SJCRH30 (cell line): ENCODE measurements at regions not wholly inside any gene's neighbourhood (a gene's known extent, or its start where the extent isn't known, plus 50 kb on each side); places are given as distances from the start of the nearest gene placed in this dataset.
A peak's percentile ranks its signal among the peaks of the same experiment; 100 is the strongest.
"Not testable (repeated sequence)": the region's sequence is repeated elsewhere in the genome, so short reads cannot be mapped to it uniquely, and the experiment has no call there.

Experiments
- DNase-seq, 2 experiments: peaks; one replicate each; pipeline ENCODE4 v3.0.0-alpha.2; 2015 to 2020
- H3K27ac ChIP-seq: fragments of 250-450 bp; sonication (Bioruptor Pico); 2 replicates; pipeline ENCODE4 v1.5.1; 2020; ENCODE audit warnings: mild to moderate bottlenecking, moderate library complexity
- H3K27me3 ChIP-seq: fragments of 250-450 bp; sonication (Bioruptor Pico); 2 replicates; pipeline ENCODE4 v1.5.1; 2020; ENCODE audit warnings: mild to moderate bottlenecking, moderate library complexity
- H3K36me3 ChIP-seq: fragments of 250-450 bp; sonication (Bioruptor Pico); 2 replicates; pipeline ENCODE4 v1.5.1; 2020; ENCODE audit warnings: mild to moderate bottlenecking, moderate library complexity
- H3K4me1 ChIP-seq: fragments of 250-450 bp; sonication (Bioruptor Pico); 2 replicates; pipeline ENCODE4 v1.5.1; 2020; ENCODE audit warnings: mild to moderate bottlenecking, moderate library complexity
- H3K4me3 ChIP-seq: fragments of 250-450 bp; sonication (Bioruptor Pico); 2 replicates; pipeline ENCODE4 v1.5.1; 2020; ENCODE audit warnings: mild to moderate bottlenecking, moderate library complexity
- H3K9me3 ChIP-seq: fragments of 250-450 bp; sonication (Bioruptor Pico); replicated peaks from 2 replicates; pipeline ENCODE4 v1.5.1; 2020; ENCODE audit warnings: mild to moderate bottlenecking, moderate library complexity

DNA sequence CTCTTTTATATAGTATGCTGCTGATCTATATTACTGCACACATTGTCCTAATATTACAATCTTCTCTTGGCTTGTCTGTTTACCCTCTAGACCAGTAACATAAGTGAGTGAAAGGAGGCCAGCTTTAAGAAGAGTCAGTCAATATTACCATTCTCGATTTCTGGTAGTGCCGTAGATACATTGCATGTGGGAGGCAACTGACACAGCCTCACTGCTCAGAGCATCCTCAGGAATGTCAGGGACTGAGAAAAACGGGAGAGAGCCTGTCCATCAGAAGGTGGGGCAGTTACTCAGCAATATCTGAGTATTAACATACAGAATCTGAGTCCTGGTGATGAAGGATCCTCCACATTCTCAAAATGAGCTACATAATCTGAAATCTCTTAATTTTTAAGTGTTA, 259.9 kb downstream of the GJA1 start:
- DNase-seq = no peak
- no peaks in the 10 kb centered on the region for H3K27me3 ChIP-seq
- no peak overlapping the region for H3K27ac ChIP-seq
- H3K4me1 ChIP-seq = no peaks in the 10 kb centered on the region; the same call in 1 of the 2 replicates
- no peak overlapping the region for H3K4me3 ChIP-seq
- H3K36me3 ChIP-seq = no peaks in the 10 kb centered on the region
- H3K9me3 ChIP-seq = no peaks in the 10 kb centered on the region

DNA sequence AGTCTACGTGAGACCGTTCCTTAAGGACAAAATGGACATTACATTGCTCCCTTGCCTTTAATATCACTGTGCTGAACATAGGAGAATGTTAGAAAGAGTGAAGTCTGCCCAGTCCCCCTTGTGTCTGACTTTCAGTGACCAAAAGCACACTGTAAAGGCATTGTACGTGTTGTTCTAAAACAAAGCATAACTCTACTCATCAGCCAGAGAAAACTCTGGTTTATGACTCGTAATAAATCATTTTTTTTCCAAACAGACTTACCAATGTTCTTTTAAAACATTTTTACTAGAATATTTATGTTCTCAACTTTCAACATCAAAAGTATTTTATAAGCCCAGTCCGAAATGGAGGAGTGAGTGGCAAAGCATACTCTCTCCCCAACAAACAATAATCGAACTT, 262.5 kb downstream of the GJA1 start:
- DNase-seq = no peak
- H3K27me3 ChIP-seq = no peaks in the 10 kb centered on the region

DNA sequence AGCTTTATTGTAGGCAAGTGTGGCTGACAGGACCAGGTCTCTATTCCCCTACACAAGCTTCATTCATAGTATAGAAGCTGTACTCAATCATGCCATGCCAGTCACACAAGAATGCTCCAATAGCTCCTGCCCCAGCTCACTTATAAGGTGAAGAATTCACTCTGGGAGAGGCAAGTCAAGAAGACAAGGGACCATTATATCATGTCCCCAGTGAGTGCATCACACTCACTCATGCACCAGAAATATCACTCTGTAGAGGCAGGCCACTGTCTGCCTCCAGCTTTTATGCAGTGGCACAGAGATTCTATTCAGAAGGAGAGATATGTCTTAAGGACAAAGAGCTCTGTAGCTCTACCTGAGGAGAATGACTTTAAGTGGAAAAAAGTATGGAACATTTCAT, 263.2 kb downstream of the GJA1 start:
- Histone ChIP-seq H3K36me3 (no peaks in the 10 kb centered on the region), H3K9me3 (no peaks in the 10 kb centered on the region), H3K4me1 (no peaks in the 10 kb centered on the region), H3K27ac (no peak overlapping the region), H3K27me3 (no peaks in the 10 kb centered on the region), H3K4me3 (no peak overlapping the region)
- DNase-seq = no peak

More for the DNA sequence above, 262.5 kb downstream of the GJA1 start:
- Histone ChIP-seq H3K4me1 (no peaks in the 10 kb centered on the region), H3K36me3 (no peaks in the 10 kb centered on the region), H3K4me3 (no peak overlapping the region), H3K9me3 (no peaks in the 10 kb centered on the region), H3K27ac (no peak overlapping the region)

DNA sequence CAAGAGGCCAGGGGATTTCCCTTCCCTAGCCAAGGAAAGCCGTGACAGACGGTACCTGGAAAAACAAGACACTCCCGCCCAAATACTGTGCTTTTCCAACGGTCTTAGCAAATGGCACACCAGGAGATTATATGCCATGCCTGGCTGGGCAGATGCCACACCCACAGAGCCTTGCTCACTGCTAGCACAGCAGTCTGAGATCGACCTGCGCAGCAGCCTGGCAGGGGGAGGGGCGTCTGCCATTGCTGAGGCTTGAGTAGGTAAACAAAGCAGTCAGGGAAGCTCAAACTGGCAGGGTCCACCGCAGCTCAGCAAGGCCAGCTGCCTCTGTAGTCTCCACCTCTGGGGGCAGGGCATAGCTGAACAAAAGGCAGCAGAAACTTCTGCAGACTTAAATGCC, 267.7 kb downstream of the GJA1 start:
- H3K4me1 ChIP-seq, H3K36me3 ChIP-seq, H3K27me3 ChIP-seq, H3K4me3 ChIP-seq, DNase-seq, H3K27ac ChIP-seq, H3K9me3 ChIP-seq: not testable (repeated sequence)

DNA sequence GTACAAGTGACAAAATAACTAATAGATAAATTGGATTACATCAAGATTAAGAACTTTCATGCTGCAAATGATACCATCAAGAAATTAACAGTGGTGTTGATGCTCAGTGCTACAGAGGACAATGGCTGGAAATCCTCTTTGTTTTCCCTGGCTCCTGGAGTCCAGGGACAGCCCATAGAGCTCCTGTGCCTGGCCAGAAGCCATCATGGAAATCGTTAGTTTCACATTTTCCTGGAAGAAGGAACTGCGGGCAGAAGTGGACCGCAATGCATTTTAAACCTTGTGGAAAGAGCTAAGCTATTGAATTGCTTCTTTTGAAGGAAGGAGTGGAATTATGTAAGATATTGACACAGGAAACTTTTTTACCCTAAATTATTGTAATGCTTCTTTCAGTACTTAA, 276.0 kb downstream of the GJA1 start:
- H3K27me3 ChIP-seq = no peaks in the 10 kb centered on the region
- H3K4me1 ChIP-seq = no peaks in the 10 kb centered on the region
- no peak for DNase-seq
- H3K27ac ChIP-seq = no peak overlapping the region
- no peak overlapping the region for H3K4me3 ChIP-seq
- no peaks in the 10 kb centered on the region for H3K9me3 ChIP-seq
- no peaks in the 10 kb centered on the region for H3K36me3 ChIP-seq

DNA sequence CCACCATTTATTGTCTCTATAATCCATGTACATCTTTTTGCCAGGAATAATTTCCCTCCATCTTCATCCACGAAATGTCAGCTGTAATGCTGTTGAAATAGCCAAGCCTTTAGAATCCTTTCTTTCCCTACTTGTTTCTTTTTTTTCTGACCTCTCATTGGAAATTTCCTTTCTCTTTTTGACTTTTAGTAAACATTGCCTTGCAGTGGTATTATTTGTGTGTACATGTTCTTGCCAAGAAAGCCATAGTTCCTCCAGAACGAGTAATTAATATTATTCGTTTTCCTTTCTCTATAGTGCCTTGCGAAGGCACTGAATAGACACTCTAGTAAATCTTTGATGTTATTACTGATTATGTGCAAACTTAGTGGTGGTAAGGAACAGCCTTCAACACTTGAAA, 282.2 kb downstream of the GJA1 start:
- Histone ChIP-seq H3K4me1 (no peaks in the 10 kb centered on the region), H3K27me3 (no peaks in the 10 kb centered on the region)

DNA sequence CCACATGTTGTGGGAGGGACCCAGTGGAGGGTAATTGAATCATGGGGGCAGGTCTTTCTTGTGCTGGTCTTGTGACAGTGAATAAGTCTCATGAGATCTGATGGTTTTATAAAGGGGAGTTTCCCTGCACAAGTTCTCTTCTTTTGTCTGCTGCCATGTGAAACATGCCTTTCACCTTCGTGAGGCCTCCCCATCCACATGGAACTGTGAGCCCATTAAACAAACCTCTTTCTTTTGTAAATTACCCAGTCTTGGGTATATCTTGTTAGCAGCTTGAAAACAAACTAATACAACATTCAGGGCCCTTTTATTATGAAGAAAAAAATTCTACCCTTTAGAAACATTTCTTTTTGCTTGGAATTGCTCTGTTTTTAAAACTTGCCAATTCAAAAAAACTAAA, 285.4 kb downstream of the GJA1 start:
- DNase-seq, H3K4me1 ChIP-seq, H3K27me3 ChIP-seq, H3K27ac ChIP-seq, H3K36me3 ChIP-seq, H3K4me3 ChIP-seq, H3K9me3 ChIP-seq: not testable (repeated sequence)

More for the DNA sequence above, 282.2 kb downstream of the GJA1 start:
- no peaks in the 10 kb centered on the region for H3K9me3 ChIP-seq
- no peaks in the 10 kb centered on the region for H3K36me3 ChIP-seq
- no peak overlapping the region for H3K4me3 ChIP-seq
- no peak for DNase-seq
- no peak overlapping the region for H3K27ac ChIP-seq

DNA sequence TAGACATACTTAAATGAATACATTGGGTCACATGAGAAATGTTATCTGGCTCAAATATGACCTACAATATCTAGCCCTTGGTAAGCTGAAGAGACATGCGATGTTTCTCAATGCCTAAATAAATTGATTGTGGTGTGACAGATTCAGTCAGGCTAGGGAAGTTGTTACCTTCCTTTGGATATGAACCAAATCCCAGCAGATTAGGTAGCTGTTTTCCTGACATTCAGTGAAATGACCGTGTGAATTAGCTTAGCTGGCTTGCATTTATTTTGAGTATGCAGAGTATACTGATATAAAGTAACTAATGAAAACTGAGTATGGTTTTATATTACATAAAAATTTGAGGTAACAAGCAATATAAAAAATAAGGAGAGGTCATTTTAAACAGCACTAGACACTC, 288.2 kb downstream of the GJA1 start:
- Histone ChIP-seq H3K27me3 (no peaks in the 10 kb centered on the region), H3K9me3 (no peaks in the 10 kb centered on the region), H3K4me3 (no peak overlapping the region), H3K4me1 (no peaks in the 10 kb centered on the region), H3K36me3 (no peaks in the 10 kb centered on the region), H3K27ac (no peak overlapping the region)
- DNase-seq = no peak

DNA sequence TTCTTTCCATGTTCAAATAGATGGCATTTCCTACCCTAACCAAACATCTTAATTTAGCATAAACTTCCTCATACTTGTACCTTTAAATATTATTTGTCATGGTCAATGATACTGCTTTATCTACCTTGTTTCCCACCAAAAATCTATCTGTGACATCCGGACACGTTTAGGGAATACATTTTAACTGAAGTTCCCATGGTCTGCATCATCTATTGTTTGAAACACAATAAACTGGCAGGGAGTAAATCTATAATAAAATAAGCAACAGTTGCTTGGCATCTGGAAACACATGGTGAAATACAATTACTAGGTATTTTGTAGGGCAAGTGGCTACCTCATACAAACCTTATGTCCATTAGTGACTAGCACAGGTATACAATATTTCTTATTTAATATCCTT, 289.1 kb downstream of the GJA1 start:
- H3K27ac ChIP-seq = no peak overlapping the region
- no peaks in the 10 kb centered on the region for H3K27me3 ChIP-seq
- H3K9me3 ChIP-seq = no peaks in the 10 kb centered on the region
- no peaks in the 10 kb centered on the region for H3K4me1 ChIP-seq
- no peaks in the 10 kb centered on the region for H3K36me3 ChIP-seq
- no peak overlapping the region for H3K4me3 ChIP-seq
- DNase-seq = no peak

DNA sequence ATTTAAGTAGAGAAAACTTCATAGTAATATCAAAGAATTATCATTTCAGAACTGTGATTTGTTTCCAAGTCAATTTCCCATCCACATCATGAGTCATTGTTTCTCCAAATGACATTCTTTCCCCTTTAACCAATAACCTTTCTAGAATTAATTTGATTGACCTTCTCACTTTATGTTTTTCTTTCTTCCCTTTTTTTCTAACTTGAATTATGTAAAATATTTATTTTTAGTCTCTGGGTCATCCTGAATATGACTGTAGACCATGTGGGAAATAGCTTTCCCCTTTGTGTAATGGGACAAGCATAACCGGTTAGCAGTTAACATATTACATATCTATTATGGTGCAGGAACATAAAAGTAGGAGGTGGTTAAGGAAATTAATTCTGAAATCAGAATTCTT, 291.1 kb downstream of the GJA1 start:
- no peak overlapping the region for H3K4me3 ChIP-seq
- no peak for DNase-seq
- no peaks in the 10 kb centered on the region for H3K4me1 ChIP-seq
- no peaks in the 10 kb centered on the region for H3K9me3 ChIP-seq
- H3K27me3 ChIP-seq = no peaks in the 10 kb centered on the region
- no peaks in the 10 kb centered on the region for H3K36me3 ChIP-seq
- no peak overlapping the region for H3K27ac ChIP-seq

DNA sequence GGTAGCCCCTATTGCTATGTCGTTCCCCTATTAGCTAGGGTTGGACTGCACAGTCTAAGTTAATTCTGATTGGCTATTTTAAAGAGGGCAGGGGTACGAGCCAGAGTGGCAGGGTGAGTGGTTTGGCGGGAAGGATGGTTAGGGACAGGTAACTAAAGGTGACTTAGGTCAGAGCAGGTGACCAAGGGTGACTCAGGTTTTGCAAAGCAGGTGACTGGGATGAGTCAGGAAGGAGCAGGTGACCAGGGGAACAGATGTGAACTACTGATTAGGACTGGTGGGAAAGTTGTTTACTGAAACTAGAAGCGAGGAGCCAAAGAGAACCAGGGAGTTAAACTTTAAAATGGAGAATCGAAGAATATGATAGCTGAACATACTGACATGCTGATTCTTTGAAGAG, 295.2 kb downstream of the GJA1 start:
- H3K36me3 ChIP-seq = no peaks in the 10 kb centered on the region
- no peak for DNase-seq
- H3K4me1 ChIP-seq = no peaks in the 10 kb centered on the region; the same call in 1 of the 2 replicates
- H3K4me3 ChIP-seq = no peak overlapping the region
- no peak overlapping the region for H3K27ac ChIP-seq
- no peaks in the 10 kb centered on the region for H3K9me3 ChIP-seq
- H3K27me3 ChIP-seq = no peaks in the 10 kb centered on the region

DNA sequence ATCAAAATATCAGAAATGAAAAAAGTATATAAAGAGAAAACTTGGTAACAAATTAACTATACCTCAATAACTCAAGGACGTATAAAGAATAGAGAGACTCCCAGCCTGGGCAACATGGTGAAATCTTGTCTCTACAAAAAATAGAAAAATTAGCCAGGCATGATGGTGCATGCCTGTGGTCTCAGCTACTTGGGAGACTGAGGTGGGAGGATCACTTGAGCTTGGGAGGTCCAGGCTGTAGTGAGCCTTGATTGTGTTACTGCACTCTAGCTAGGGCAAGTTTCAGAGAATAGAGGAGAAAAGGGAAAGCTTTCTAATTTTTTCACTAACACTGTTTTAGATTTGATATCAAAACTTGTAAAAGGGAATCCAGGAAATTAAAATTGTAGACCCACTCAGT, 295.9 kb downstream of the GJA1 start:
- Histone ChIP-seq H3K4me3 (no peak overlapping the region), H3K27me3 (no peaks in the 10 kb centered on the region), H3K27ac (no peak overlapping the region), H3K9me3 (no peaks in the 10 kb centered on the region), H3K36me3 (no peaks in the 10 kb centered on the region), H3K4me1 (no peaks in the 10 kb centered on the region; the same call in 1 of the 2 replicates)
- DNase-seq = no peak

DNA sequence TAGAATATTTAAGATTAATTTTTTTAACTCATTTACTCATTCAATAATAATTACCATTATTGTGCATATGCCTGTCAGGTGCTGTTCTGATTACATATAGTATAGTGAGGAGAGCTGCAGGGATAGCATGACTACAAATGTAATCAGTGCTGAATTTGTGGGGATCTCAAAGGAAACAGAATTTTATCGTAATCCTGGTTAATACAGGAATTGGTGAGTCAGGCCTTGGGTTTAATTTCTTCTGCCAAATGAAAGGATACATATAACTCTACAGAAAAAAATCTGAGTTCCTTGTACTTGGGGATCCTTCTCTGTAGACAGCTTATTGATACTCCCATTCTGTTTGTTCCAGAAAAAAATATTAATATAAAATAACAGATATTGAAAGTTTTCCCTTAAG, 297.2 kb downstream of the GJA1 start:
- Histone ChIP-seq H3K4me3 (no peak overlapping the region), H3K4me1 (no peaks in the 10 kb centered on the region; the same call in 1 of the 2 replicates), H3K9me3 (no peaks in the 10 kb centered on the region), H3K27ac (no peak overlapping the region), H3K27me3 (no peaks in the 10 kb centered on the region), H3K36me3 (no peaks in the 10 kb centered on the region)
- no peak for DNase-seq

DNA sequence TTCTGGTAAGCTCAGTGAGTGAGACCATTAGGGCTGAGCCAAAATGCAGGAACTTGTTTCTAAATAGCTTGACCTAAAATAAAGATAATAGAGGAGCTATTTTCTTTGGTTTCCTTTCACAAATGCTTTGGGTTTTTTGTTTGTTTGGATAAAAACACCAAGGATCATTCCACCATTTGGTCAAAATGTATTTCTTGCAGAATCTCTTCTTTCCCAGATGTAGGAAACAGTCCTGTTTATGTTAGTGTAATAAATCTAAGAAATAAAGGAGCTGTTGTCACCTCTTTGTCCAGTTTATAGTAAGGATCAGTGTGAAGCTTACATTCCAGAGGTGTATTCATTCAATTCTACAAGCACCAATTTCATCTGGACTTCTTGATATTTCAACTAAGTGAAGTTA, 297.8 kb downstream of the GJA1 start:
- Histone ChIP-seq H3K9me3 (no peaks in the 10 kb centered on the region), H3K27ac (no peak overlapping the region), H3K4me3 (no peak overlapping the region), H3K36me3 (no peaks in the 10 kb centered on the region), H3K27me3 (no peaks in the 10 kb centered on the region), H3K4me1 (no peaks in the 10 kb centered on the region; the same call in 1 of the 2 replicates)
- no peak for DNase-seq

DNA sequence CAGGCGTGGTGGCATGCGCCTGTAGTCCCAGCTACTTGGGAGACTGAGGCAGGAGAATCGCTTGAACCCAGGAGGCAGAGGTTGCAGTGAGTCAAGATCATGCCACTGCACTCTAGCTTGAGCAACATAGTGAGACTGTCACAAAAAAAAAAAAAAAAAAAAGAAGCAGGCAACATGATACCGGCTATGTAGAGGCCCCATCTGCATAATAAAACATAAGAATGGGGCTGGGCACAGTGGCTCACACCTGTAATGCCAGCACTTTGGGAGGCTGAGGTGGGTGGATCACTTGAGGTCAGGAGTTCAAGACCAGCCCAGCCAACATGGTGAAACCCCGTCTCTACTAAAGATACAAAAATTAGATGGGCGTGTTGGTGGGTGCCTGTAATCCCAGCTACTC, 304.7 kb downstream of the GJA1 start:
- H3K27ac ChIP-seq, H3K4me3 ChIP-seq, DNase-seq, H3K27me3 ChIP-seq, H3K4me1 ChIP-seq, H3K36me3 ChIP-seq, H3K9me3 ChIP-seq: not testable (repeated sequence)

DNA sequence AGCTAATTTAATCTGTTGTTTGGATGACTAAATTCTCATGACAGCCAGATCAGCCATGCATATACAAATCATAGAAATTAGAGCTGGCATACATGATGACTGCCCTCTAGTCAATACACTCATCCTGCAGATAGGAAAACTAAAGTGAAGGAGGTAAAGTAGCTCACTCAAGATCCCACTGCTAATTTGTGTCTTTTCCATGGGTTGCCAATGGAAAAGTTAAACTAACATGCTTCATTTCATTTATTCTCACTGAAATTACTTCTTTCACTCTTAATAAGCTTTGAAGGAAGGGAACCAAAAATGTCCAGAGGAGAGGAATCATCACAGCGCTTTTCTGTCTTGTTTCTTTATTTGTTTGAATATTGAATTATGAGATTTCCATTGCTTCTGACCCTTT, 308.2 kb downstream of the GJA1 start:
- Histone ChIP-seq H3K36me3 (no peaks in the 10 kb centered on the region), H3K27ac (no peak overlapping the region), H3K4me1 (no peaks in the 10 kb centered on the region), H3K27me3 (no peaks in the 10 kb centered on the region), H3K9me3 (no peaks in the 10 kb centered on the region), H3K4me3 (no peak overlapping the region)
- no peak for DNase-seq

DNA sequence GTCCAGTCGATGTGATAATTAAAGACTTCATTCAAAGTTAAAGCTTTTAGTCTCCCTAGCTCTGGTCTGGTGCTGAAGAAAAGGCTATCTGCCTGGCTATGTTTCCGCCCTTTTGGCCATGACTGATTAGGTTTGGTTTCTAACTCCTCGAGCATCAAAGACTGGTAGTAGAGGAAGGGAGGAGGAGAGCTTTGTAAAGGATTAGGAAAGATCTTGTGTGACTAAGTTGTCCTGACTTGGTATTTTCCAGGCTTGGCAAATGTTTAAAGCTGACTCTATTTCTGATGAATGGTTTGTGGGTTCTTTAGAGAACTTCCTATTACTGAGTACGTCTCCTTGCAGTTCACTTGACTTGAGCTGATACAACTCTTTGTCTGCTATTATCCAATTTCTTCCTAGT, 312.9 kb downstream of the GJA1 start:
- no peak overlapping the region for H3K27ac ChIP-seq
- H3K27me3 ChIP-seq = no peaks in the 10 kb centered on the region
- H3K4me3 ChIP-seq = no peak overlapping the region
- H3K4me1 ChIP-seq = no peaks in the 10 kb centered on the region
- no peaks in the 10 kb centered on the region for H3K36me3 ChIP-seq
- no peaks in the 10 kb centered on the region for H3K9me3 ChIP-seq
- peak in 1 of 2 experiments; percentile 7 for DNase-seq
